PC-3 (cell line): ENCODE measurements at regions not wholly inside any gene's neighbourhood (a gene's known extent, or its start where the extent isn't known, plus 50 kb on each side); places are given as distances from the start of the nearest gene placed in this dataset.

ENCODE experiments used
- ATAC-seq: fragments of 200-7000 bp; cut with Tn5 transposase; 2 replicates; pipeline ENCODE4 v1.9.1; 2020; ENCODE audit warnings: mild to moderate bottlenecking, moderate library complexity
- BruUV-seq: library from RNA; stranded (reverse); fragments of 400-500 nt; replicated peaks from 2 replicates; lab custom pipeline; 2021; lab: Mats Ljungman, UMichigan
- CTCF ChIA-PET: fragments of 300-600 bp; sonication (Branson Sonifier 250); formaldehyde crosslinking; loops from one replicate; lab custom pipeline; 2022; ENCODE audit warnings: antibody characterized with exemption; lab: Charles Lee
- POLR2A ChIA-PET: fragments of 300-600 bp; sonication (Branson Sonifier 250); formaldehyde crosslinking; loops from one replicate; lab custom pipeline; 2022; ENCODE audit warnings: antibody characterized with exemption; ENCODE audit not compliant: unreplicated experiment; lab: Charles Lee
- DNase-seq: peaks from one replicate; pipeline ENCODE4 v3.0.0-alpha.2; 2015
- H2AFZ ChIP-seq: fragments of 300-600 bp; sonication (generic); 2 replicates; pipeline ENCODE4 v1.6.0; 2016; ENCODE audit warnings: antibody characterized with exemption, low read length
- H3F3A ChIP-seq: fragments of 300-600 bp; sonication (generic); one replicate; pipeline ENCODE4 v1.6.0; 2017; ENCODE audit warnings: antibody characterized with exemption, low read length, control low read depth, mild to moderate bottlenecking; ENCODE audit not compliant: unreplicated experiment
- H3K27ac ChIP-seq: fragments of 300-600 bp; sonication (generic); 2 replicates; pipeline ENCODE4 v1.5.1; 2016; ENCODE audit warnings: mild to moderate bottlenecking, low read length
- H3K27me3 ChIP-seq: fragments of 300-600 bp; sonication (generic); 2 replicates; pipeline ENCODE4 v1.6.1; 2016; ENCODE audit warnings: low read length, mixed read lengths
- H3K36me3 ChIP-seq: fragments of 300-600 bp; sonication (generic); 2 replicates; pipeline ENCODE4 v1.6.1; 2016; ENCODE audit warnings: low read depth, mixed run types, low read length, mixed read lengths
- H3K4me1 ChIP-seq: fragments of 300-600 bp; sonication (generic); 2 replicates; pipeline ENCODE4 v1.5.1; 2016; ENCODE audit warnings: low read length; ENCODE audit not compliant: insufficient read depth
- H3K4me2 ChIP-seq: fragments of 300-600 bp; sonication (generic); 2 replicates; pipeline ENCODE4 v1.6.0; 2016; ENCODE audit warnings: low read length
- H3K4me3 ChIP-seq: fragments of 300-600 bp; sonication (generic); 2 replicates; pipeline ENCODE4 v1.5.1; 2016; ENCODE audit warnings: mild to moderate bottlenecking, low read length, mixed read lengths
- H3K79me2 ChIP-seq: fragments of 300-600 bp; sonication (generic); 2 replicates; pipeline ENCODE4 v1.6.1; 2017; ENCODE audit warnings: low read length, mixed read lengths
- H3K9ac ChIP-seq: fragments of 300-600 bp; sonication (generic); 2 replicates; pipeline ENCODE4 v1.6.0; 2016; ENCODE audit warnings: mild to moderate bottlenecking, low read length
- H3K9me2 ChIP-seq: fragments of 300-600 bp; sonication (generic); replicated peaks from 2 replicates; pipeline ENCODE4 v1.6.1; 2016; ENCODE audit warnings: mixed run types, low read length, mixed read lengths
- H3K9me3 ChIP-seq: fragments of 300-600 bp; sonication (generic); 2 replicates; pipeline ENCODE4 v1.6.1; 2016; ENCODE audit warnings: low read length, mixed read lengths
- H4K20me1 ChIP-seq: fragments of 300-600 bp; sonication (generic); 2 replicates; pipeline ENCODE4 v1.6.1; 2016; ENCODE audit warnings: low read length, mixed read lengths
- CTCF ChIP-seq: fragments of 300-600 bp; sonication (generic); conservative IDR thresholded peaks from 2 replicates; pipeline ENCODE4 v1.5.1; 2017; ENCODE audit warnings: antibody characterized with exemption, low read depth, mild to moderate bottlenecking, low read length
- EZH2 ChIP-seq: fragments of 300-600 bp; sonication (generic); IDR thresholded peaks from one replicate; pipeline ENCODE4 v1.6.1; 2017; ENCODE audit warnings: antibody characterized with exemption, mild to moderate bottlenecking, low read length; ENCODE audit not compliant: unreplicated experiment
- EZH2phosphoT487 ChIP-seq: fragments of 300-600 bp; sonication (generic); IDR thresholded peaks from 2 replicates; pipeline ENCODE4 v1.6.1; 2018; ENCODE audit warnings: mild to moderate bottlenecking, antibody characterized with exemption, low read length, borderline replicate concordance
- intact Hi-C: fragments of 100-400 bp; cut with micrococcal nuclease; formaldehyde crosslinking; loops from 2 replicates; pipeline ENCODE4 v1.9.0; 2023

- Histone ChIP-seq H3K4me1 (no peaks in the 10 kb centered on the region), H2AFZ (no peak overlapping the region), H3K9ac (no peak overlapping the region), H3K36me3 (no peaks in the 10 kb centered on the region), H3K4me3 (no peak overlapping the region), H3K27me3 (no peaks in the 10 kb centered on the region), H3F3A (no peaks in the 10 kb centered on the region), H3K79me2 (no peaks in the 10 kb centered on the region), H3K9me3 (no peaks in the 10 kb centered on the region), H3K27ac (no peak overlapping the region), H4K20me1 (no peaks in the 10 kb centered on the region), H3K9me2 (no peaks in the 10 kb centered on the region), H3K4me2 (no peak overlapping the region)
- ATAC-seq, result no peak
- BruUV-seq, result no TSS peak
- DNase-seq, result no peak
- ChIA-PET POLR2A (no interaction called here), CTCF (no interaction called here)
- no peak for TF ChIP-seq EZH2phosphoT487
- no peak for TF ChIP-seq EZH2
- no peak for TF ChIP-seq CTCF
- intact Hi-C loops, result no loop called here
Observed at GRCh38 chr5:63293317-63293716, 668.9 kb downstream of the HTR1A start.

GRCh38 chr5:63286724-63287123 is 675.5 kb downstream of the HTR1A start:
- H3K4me1 ChIP-seq, result no peaks in the 10 kb centered on the region
- no peak overlapping the region for H3K27ac ChIP-seq
- no peaks in the 10 kb centered on the region for H3K79me2 ChIP-seq
- intact Hi-C loops, result no loop called here
- TF ChIP-seq CTCF (no peak), EZH2 (no peak), EZH2phosphoT487 (no peak)
- H3K9me3 ChIP-seq, result no peaks in the 10 kb centered on the region
- no TSS peak for BruUV-seq
- no peaks in the 10 kb centered on the region for H3K9me2 ChIP-seq
- no peak for ATAC-seq
- no peaks in the 10 kb centered on the region for H3K36me3 ChIP-seq
- ChIA-PET CTCF (no interaction called here), POLR2A (no interaction called here)
- no peak for DNase-seq
- no peak overlapping the region for H3K4me3 ChIP-seq
- no peak overlapping the region for H3K4me2 ChIP-seq
- H3K27me3 ChIP-seq, result no peaks in the 10 kb centered on the region
- H3K9ac ChIP-seq, result no peak overlapping the region
- no peak overlapping the region for H2AFZ ChIP-seq
- no peaks in the 10 kb centered on the region for H4K20me1 ChIP-seq
- no peaks in the 10 kb centered on the region for H3F3A ChIP-seq

- Histone ChIP-seq H3K9ac (no peak overlapping the region), H3K36me3 (no peaks in the 10 kb centered on the region), H3K9me3 (no peaks in the 10 kb centered on the region), H2AFZ (no peak overlapping the region), H3K4me2 (no peak overlapping the region), H4K20me1 (no peaks in the 10 kb centered on the region), H3K27me3 (no peaks in the 10 kb centered on the region), H3K79me2 (no peaks in the 10 kb centered on the region), H3F3A (no peaks in the 10 kb centered on the region), H3K9me2 (no peaks in the 10 kb centered on the region), H3K27ac (no peak overlapping the region), H3K4me3 (no peak overlapping the region), H3K4me1 (peaks cover 4% of the 10 kb centered on the region; the same call in 1 of the 2 replicates)
- ATAC-seq, result no peak
- no peak for TF ChIP-seq EZH2
- no peak for DNase-seq
- CTCF ChIA-PET, result no interaction called here
- no TSS peak for BruUV-seq
- POLR2A ChIA-PET, result no interaction called here
- intact Hi-C loops, result no loop called here
Observed at GRCh38 chr5:63263411-63263810, 684.8 kb downstream of the LRRC70 start.
